Fibroblast of lung (primary cell): ENCODE measurements at regions not wholly inside any gene's neighbourhood (a gene's known extent, or its start where the extent isn't known, plus 50 kb on each side); places are given as distances from the start of the nearest gene placed in this dataset.

ENCODE experiments used
- CTCF ChIP-seq, 2 donors: IDR thresholded peaks in 1 of 2; conservative IDR thresholded peaks in 1 of 2; 1 replicate in 1 of 2; 2 replicates in 1 of 2; pipeline ENCODE4 v1.5.1; 2011 to 2012; ENCODE audit warnings: low read length in 2 of 2, control low read depth in 1 of 2, inconsistent platforms in 1 of 2, low read depth in 1 of 2, mild to moderate bottlenecking in 1 of 2
- EZH2 ChIP-seq: IDR thresholded peaks from 2 replicates; pipeline ENCODE4 v1.5.1; 2012; ENCODE audit warnings: low read length, control low read depth, mild to moderate bottlenecking; ENCODE audit errors: missing control alignments

GRCh38 chr15:100714034-100714748, 111.8 kb downstream of the ASB7 start:
- no peak for TF ChIP-seq CTCF (conservative IDR thresholded peaks at IDR 0.05 in 1 of 2, IDR thresholded peaks at IDR 0.05 in 1 of 2; ENCODE audit: low read depth in 1 of 2, low read length in 2 of 2)
- no peak for TF ChIP-seq EZH2
